Body of pancreas (tissue), 4 donors: ENCODE measurements at regions not wholly inside any gene's neighbourhood (a gene's known extent, or its start where the extent isn't known, plus 50 kb on each side); places are given as distances from the start of the nearest gene placed in this dataset.

Experiments used
- ATAC-seq: fragments of 150-250 bp; one replicate; pipeline ENCODE4 v1.9.1; 2016
- DNase-seq, 4 donors: peaks; one replicate each; pipeline ENCODE4 v3.0.0-alpha.2; 2019
- H3K27ac ChIP-seq, 4 donors: fragments of 200-600 bp; sonication (generic); 1 replicate in 3 of 4; 2 replicates in 1 of 4; pipeline versions ENCODE4 v1.5.1 to v1.6.1; 2016 to 2019; ENCODE audit warnings: mild to moderate bottlenecking in 1 of 4, mixed read lengths in 1 of 4, moderate library complexity in 1 of 4
- H3K27me3 ChIP-seq, 2 donors: fragments of 200-600 bp; sonication (generic); one replicate each; pipeline ENCODE4 v1.6.0; 2016; ENCODE audit warnings: mild to moderate bottlenecking in 1 of 2
- H3K36me3 ChIP-seq, 2 donors: fragments of 200-600 bp; sonication (generic); replicated peaks in 1 of 2; 2 replicates each; pipeline ENCODE4 v1.5.1; 2016; ENCODE audit warnings: low read depth in 2 of 2; ENCODE audit not compliant: insufficient read depth in 1 of 2
- H3K4me1 ChIP-seq: fragments of 200-600 bp; sonication (generic); one replicate; pipeline ENCODE4 v1.6.0; 2016
- H3K4me3 ChIP-seq, 2 donors: fragments of 200-600 bp; sonication (generic); 1 replicate in 1 of 2; 2 replicates in 1 of 2; pipeline ENCODE4 v1.5.1; 2016 to 2019
- H3K9me3 ChIP-seq, 3 donors: fragments of 200-600 bp; sonication (generic); 1 replicate in 2 of 3; 2 replicates in 1 of 3; pipeline ENCODE4 v1.5.1; 2016
- CTCF ChIP-seq, 7 experiments: fragments of 450-650 bp in 4 of 7; fragments of 200-600 bp in 3 of 7; sonication (generic) in 3 of 7; IDR thresholded peaks; one replicate each; pipeline ENCODE4 v1.5.1; 2016 to 2019; ENCODE audit warnings: antibody characterized with exemption in 7 of 7
- POLR2A ChIP-seq, 3 donors: fragments of 450-650 bp; IDR thresholded peaks; one replicate each; pipeline ENCODE4 v1.6.1; 2016; ENCODE audit warnings: antibody characterized with exemption in 3 of 3, mild to moderate bottlenecking in 2 of 3
- WGBS, 2 donors: methylation state at CpG; one replicate each; pipeline ENCODE4 v1.1.5; 2017; 5-methylcytosine and 5-hydroxymethylcytosine counted together
- intact Hi-C: fragments of 100-400 bp; cut with DNase I; formaldehyde crosslinking; loops from one replicate; pipeline ENCODE4 v1.15.1; 2023

GRCh38 chr1:229101011-229101871, 169.7 kb upstream of the RAB4A start:
- Histone ChIP-seq H3K4me1 (peaks cover 14% of the 10 kb centered on the region), H3K27ac (no peak overlapping the region), H3K36me3 (no peaks in the 10 kb centered on the region), H3K27me3 (no peaks in the 10 kb centered on the region), H3K9me3 (no peaks in the 10 kb centered on the region), H3K4me3 (no peak overlapping the region)
- DNase-seq (no peak), ATAC-seq (no peak)
- intact Hi-C loops: no loop called here
- 87 to 89% methylated on average over 10 of the region's 10 CpGs for WGBS, 2 donors
- TF ChIP-seq POLR2A (IDR thresholded peaks at IDR 0.05) (no peak), CTCF (IDR thresholded peaks at IDR 0.05) (no peak)

- no peaks in the 10 kb centered on the region for H3K36me3 ChIP-seq
- intact Hi-C loops: no loop called here
- DNase-seq (no peak), ATAC-seq (no peak)
- H3K27ac ChIP-seq: no peak overlapping the region
- H3K9me3 ChIP-seq: no peaks in the 10 kb centered on the region
- H3K4me3 ChIP-seq: no peak overlapping the region
- peaks cover 20% of the 10 kb centered on the region for H3K4me1 ChIP-seq
- no peaks in the 10 kb centered on the region for H3K27me3 ChIP-seq
- TF ChIP-seq POLR2A (IDR thresholded peaks at IDR 0.05) (no peak), CTCF (IDR thresholded peaks at IDR 0.05) (peak in 1 of 7 experiments; percentile 13)
- 42 to 54% methylated on average over 2 of the region's 2 CpGs for WGBS, 2 donors
Measured at GRCh38 chr1:229102741-229103391, 168.0 kb upstream of the RAB4A start.

- no peak overlapping the region for H3K27ac ChIP-seq
- DNase-seq (no peak), ATAC-seq (no peak)
- H3K4me3 ChIP-seq: no peak overlapping the region
- WGBS, 2 donors: 84 to 90% methylated on average over 2 of the region's 2 CpGs
- intact Hi-C loops: no loop called here
- no peaks in the 10 kb centered on the region for H3K36me3 ChIP-seq
- peaks cover 35% of the 10 kb centered on the region for H3K4me1 ChIP-seq
- TF ChIP-seq POLR2A (IDR thresholded peaks at IDR 0.05): no peak
- TF ChIP-seq CTCF (IDR thresholded peaks at IDR 0.05): no peak
- no peaks in the 10 kb centered on the region for H3K9me3 ChIP-seq
- H3K27me3 ChIP-seq: no peaks in the 10 kb centered on the region
Measured at GRCh38 chr1:229104654-229105053, 166.3 kb upstream of the RAB4A start.

- Histone ChIP-seq H3K4me3 (no peak overlapping the region), H3K4me1 (peaks cover 40% of the 10 kb centered on the region), H3K36me3 (no peaks in the 10 kb centered on the region), H3K9me3 (no peaks in the 10 kb centered on the region), H3K27ac (no peak overlapping the region), H3K27me3 (no peaks in the 10 kb centered on the region)
- no peak for TF ChIP-seq POLR2A (IDR thresholded peaks at IDR 0.05)
- no peak for TF ChIP-seq CTCF (IDR thresholded peaks at IDR 0.05)
- intact Hi-C loops: no loop called here
- 21 to 44% methylated on average over 3 of the region's 3 CpGs for WGBS, 2 donors
- peak in 1 of 4 donors; percentile 45 for DNase-seq
- no peak for ATAC-seq
Measured at GRCh38 chr1:229105109-229105508, 165.8 kb upstream of the RAB4A start.
